ENCODE measurements at regions not wholly inside any gene's neighbourhood (a gene's known extent, or its start where the extent isn't known, plus 50 kb on each side); places are given as distances from the start of the nearest gene placed in this dataset.
A peak's percentile ranks its signal among the peaks of the same experiment; 100 is the strongest.

GRCh38 chr4:124253080-124253479, 459.5 kb downstream of the ANKRD50 start:
- H3K36me3 ChIP-seq (ENCODE audit: control insufficient read depth, insufficient read depth, low read length): no peaks in the 10 kb centered on the region
- DNase-seq (ENCODE audit: low read depth in 2 of 2): no peak
- no peaks in the 10 kb centered on the region for H3K9me3 ChIP-seq (ENCODE audit: control insufficient read depth, insufficient read depth, low read depth, low read length)
- H3K4me2 ChIP-seq (ENCODE audit: extremely low read depth, insufficient read depth, low read length): no peak overlapping the region
- no peak overlapping the region for H2AFZ ChIP-seq (ENCODE audit: low read length)
- no peaks in the 10 kb centered on the region for H3K79me2 ChIP-seq (ENCODE audit: control insufficient read depth, insufficient read depth, low read length)
- no peaks in the 10 kb centered on the region for H3K27me3 ChIP-seq (ENCODE audit: control insufficient read depth, insufficient read depth, low read length)
- H3K9ac ChIP-seq (ENCODE audit: insufficient read depth, low read length): no peak overlapping the region
- TF ChIP-seq CTCF (conservative IDR thresholded peaks at IDR 0.05 in 1 of 2, IDR thresholded peaks at IDR 0.05 in 1 of 2; ENCODE audit: low read depth in 1 of 2, low read length in 2 of 2) (no peak), EZH2 (IDR thresholded peaks at IDR 0.05; ENCODE audit: low read length, missing control alignments) (no peak)
- no peak overlapping the region for H3K4me3 ChIP-seq (replicated peaks in 1 of 4; ENCODE audit: control extremely low read depth in 1 of 4, insufficient read depth in 1 of 4, low read depth in 3 of 4, low read length in 4 of 4)
- H4K20me1 ChIP-seq (ENCODE audit: control insufficient read depth, extremely low read depth, insufficient read depth, low read length): no peaks in the 10 kb centered on the region
- no peaks in the 10 kb centered on the region for H3K4me1 ChIP-seq (ENCODE audit: control insufficient read depth, extremely low read depth, insufficient read depth, low read length)
- H3K27ac ChIP-seq (ENCODE audit: insufficient read depth, low read length): no peak overlapping the region

GRCh38 chr4:124262211-124263179, 450.0 kb downstream of the ANKRD50 start:
- DNase-seq (ENCODE audit: low read depth in 2 of 2): peak; percentile 78 to 92
- TF ChIP-seq EZH2 (IDR thresholded peaks at IDR 0.05; ENCODE audit: low read length, missing control alignments) (no peak), CTCF (conservative IDR thresholded peaks at IDR 0.05 in 1 of 2, IDR thresholded peaks at IDR 0.05 in 1 of 2; ENCODE audit: low read depth in 1 of 2, low read length in 2 of 2) (peak; percentile 90 to 95)
- Histone ChIP-seq H3K79me2 (ENCODE audit: control insufficient read depth, insufficient read depth, low read length) (no peaks in the 10 kb centered on the region), H2AFZ (ENCODE audit: low read length) (peak overlapping the region; percentile 44), H3K27ac (ENCODE audit: insufficient read depth, low read length) (no peak overlapping the region), H3K36me3 (ENCODE audit: control insufficient read depth, insufficient read depth, low read length) (no peaks in the 10 kb centered on the region), H4K20me1 (ENCODE audit: control insufficient read depth, extremely low read depth, insufficient read depth, low read length) (no peaks in the 10 kb centered on the region), H3K4me1 (ENCODE audit: control insufficient read depth, extremely low read depth, insufficient read depth, low read length) (no peaks in the 10 kb centered on the region), H3K4me2 (ENCODE audit: extremely low read depth, insufficient read depth, low read length) (no peak overlapping the region), H3K27me3 (ENCODE audit: control insufficient read depth, insufficient read depth, low read length) (no peaks in the 10 kb centered on the region), H3K4me3 (replicated peaks in 1 of 4; ENCODE audit: control extremely low read depth in 1 of 4, insufficient read depth in 1 of 4, low read depth in 3 of 4, low read length in 4 of 4) (no peak overlapping the region), H3K9me3 (ENCODE audit: control insufficient read depth, insufficient read depth, low read depth, low read length) (no peaks in the 10 kb centered on the region), H3K9ac (ENCODE audit: insufficient read depth, low read length) (no peak overlapping the region)

GRCh38 chr4:124265701-124266100, 446.8 kb downstream of the ANKRD50 start:
- Histone ChIP-seq H3K36me3 (ENCODE audit: control insufficient read depth, insufficient read depth, low read length) (no peaks in the 10 kb centered on the region), H3K4me2 (ENCODE audit: extremely low read depth, insufficient read depth, low read length) (no peak overlapping the region), H3K4me1 (ENCODE audit: control insufficient read depth, extremely low read depth, insufficient read depth, low read length) (no peaks in the 10 kb centered on the region), H3K27me3 (ENCODE audit: control insufficient read depth, insufficient read depth, low read length) (no peaks in the 10 kb centered on the region), H3K9me3 (ENCODE audit: control insufficient read depth, insufficient read depth, low read depth, low read length) (no peaks in the 10 kb centered on the region), H3K4me3 (replicated peaks in 1 of 4; ENCODE audit: control extremely low read depth in 1 of 4, insufficient read depth in 1 of 4, low read depth in 3 of 4, low read length in 4 of 4) (no peak overlapping the region), H3K9ac (ENCODE audit: insufficient read depth, low read length) (no peak overlapping the region), H4K20me1 (ENCODE audit: control insufficient read depth, extremely low read depth, insufficient read depth, low read length) (no peaks in the 10 kb centered on the region), H2AFZ (ENCODE audit: low read length) (no peak overlapping the region), H3K27ac (ENCODE audit: insufficient read depth, low read length) (no peak overlapping the region), H3K79me2 (ENCODE audit: control insufficient read depth, insufficient read depth, low read length) (no peaks in the 10 kb centered on the region)
- TF ChIP-seq EZH2 (IDR thresholded peaks at IDR 0.05; ENCODE audit: low read length, missing control alignments): no peak
- no peak for TF ChIP-seq CTCF (conservative IDR thresholded peaks at IDR 0.05 in 1 of 2, IDR thresholded peaks at IDR 0.05 in 1 of 2; ENCODE audit: low read depth in 1 of 2, low read length in 2 of 2)
- DNase-seq (ENCODE audit: low read depth in 2 of 2): peak; percentile 22 to 72

Measured in fibroblast of lung (primary cell).